ENCODE measurements at regions not wholly inside any gene's neighbourhood (a gene's known extent, or its start where the extent isn't known, plus 50 kb on each side); places are given as distances from the start of the nearest gene placed in this dataset.

DNA sequence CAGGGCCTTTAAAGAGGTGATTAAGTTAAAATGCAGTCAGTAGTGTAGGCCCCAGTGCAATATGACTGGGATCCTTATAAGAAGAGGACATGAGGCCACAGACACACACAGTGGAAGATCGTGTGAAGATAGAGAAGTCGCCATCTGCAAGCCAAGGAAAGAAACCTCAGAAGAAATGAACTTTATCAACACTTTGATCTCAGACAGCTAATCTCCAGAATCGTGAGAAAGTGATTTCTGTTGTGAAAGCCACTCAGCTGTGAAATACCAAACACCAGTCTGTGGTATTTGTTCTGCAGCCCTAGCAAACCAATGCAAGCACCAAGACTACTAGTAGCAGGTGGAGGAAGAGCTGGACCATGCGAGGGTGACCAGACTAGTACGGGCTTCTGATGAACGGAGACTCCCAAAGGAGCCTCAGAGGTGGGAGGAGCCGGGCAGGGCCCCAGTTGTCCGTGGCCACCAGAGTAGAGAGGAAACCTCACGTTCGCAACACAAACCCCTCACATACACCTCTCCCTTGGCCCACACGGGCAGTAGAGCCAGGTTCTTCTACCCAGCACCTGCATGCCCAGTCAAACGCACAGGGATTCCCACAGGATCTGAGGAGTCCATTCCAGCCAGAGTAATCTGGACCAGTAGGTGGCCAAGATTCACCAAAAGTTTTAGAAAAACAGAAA, 243.0 kb downstream of the TTC8 start (continued):
- TF ChIP-seq, protein P1, sequence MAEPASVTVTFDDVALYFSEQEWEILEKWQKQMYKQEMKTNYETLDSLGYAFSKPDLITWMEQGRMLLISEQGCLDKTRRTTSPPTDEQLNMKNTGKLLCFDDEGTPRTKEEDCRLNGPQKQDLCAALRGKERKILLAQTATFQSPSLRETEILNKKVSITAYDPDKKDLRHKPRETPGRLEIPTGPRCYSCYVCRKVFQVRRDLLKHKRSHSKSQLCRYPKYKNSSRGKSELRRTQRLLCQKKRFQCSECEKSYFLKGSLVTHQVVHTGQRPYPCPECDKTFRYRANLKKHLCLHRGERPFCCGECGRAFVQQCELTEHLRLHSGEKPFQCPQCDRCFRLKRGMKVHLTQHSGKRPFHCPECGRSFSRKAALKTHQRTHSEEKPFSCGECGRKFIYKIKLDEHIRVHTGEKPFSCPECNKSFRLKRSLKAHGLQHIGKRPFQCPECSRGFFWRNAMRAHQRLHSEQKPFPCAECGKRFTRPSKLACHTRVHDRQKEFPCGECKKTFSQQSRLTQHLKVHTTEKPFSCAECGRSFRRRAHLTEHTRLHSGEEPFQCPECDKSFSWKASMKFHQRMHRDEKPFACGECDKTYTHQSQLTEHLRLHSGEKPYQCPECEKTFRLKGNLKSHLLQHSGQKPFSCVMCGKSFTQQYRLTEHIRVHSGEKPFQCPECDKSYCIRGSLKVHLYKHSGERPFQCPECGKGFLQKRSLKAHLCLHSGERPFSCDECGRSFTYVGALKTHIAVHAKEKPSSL (CRISPR knock-in tag; conservative IDR thresholded peaks at IDR 0.05), result no peak
- TF ChIP-seq SMAD3 (CRISPR knock-in tag; IDR thresholded peaks at IDR 0.05; ENCODE audit: borderline replicate concordance) (no peak), TEAD1 (CRISPR knock-in tag; IDR thresholded peaks at IDR 0.05) (no peak), ZNF671 (CRISPR knock-in tag; IDR thresholded peaks at IDR 0.05) (no peak)

DNA sequence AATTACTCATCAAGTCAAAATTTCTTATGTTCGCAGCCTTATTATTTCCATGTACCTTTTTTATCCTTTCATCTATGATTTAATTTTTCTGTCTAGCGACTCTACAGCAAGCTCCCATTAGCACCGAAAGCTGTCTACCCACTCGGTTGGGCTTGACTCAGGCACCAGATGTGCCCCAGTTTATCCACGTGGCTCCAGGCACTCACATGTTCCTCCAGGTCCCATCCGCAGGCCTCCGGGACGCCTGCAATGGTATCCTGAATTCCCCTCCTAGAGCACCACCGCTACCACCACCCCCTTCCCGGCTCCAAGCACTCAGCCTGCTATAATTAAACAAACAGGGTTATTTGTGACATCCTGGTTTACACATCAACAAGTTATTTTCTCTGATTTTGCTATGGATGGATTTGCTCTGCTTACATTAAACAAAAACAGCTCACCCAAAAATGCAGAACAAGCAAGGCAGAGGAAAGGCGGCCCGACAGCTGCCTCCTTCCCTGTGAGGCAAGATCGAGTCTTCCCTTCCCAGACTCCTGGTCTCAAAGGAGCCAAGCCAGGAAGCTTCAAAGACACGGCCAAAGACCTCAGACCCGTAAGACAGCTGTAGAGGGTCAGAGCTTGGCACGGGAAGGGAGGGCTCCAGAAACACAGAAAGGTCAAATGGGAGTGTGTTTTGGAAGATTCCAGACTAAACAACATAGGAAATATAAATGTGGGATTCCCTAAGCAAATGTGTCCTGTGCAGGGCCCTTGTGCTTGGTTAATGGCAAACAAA, 253.8 kb downstream of the TTC8 start:
- H3K4me3 Mint-ChIP-seq, result no peak overlapping the region
- H3K4me1 Mint-ChIP-seq, result no peaks in the 10 kb centered on the region
- DNase-seq (ENCODE audit: low spot score) (no peak), ATAC-seq (no peak)
- H3K27ac Mint-ChIP-seq, result no peak overlapping the region
- POLR2A ChIA-PET, result no interaction called here
- CTCF ChIA-PET, result no interaction called here
- no peaks in the 10 kb centered on the region for H3K36me3 Mint-ChIP-seq
- H3K9me3 Mint-ChIP-seq, result peaks cover 12% of the 10 kb centered on the region
- H3K27me3 Mint-ChIP-seq (ENCODE audit: low read depth), result peaks cover 37% of the 10 kb centered on the region
- TF ChIP-seq, protein P2, sequence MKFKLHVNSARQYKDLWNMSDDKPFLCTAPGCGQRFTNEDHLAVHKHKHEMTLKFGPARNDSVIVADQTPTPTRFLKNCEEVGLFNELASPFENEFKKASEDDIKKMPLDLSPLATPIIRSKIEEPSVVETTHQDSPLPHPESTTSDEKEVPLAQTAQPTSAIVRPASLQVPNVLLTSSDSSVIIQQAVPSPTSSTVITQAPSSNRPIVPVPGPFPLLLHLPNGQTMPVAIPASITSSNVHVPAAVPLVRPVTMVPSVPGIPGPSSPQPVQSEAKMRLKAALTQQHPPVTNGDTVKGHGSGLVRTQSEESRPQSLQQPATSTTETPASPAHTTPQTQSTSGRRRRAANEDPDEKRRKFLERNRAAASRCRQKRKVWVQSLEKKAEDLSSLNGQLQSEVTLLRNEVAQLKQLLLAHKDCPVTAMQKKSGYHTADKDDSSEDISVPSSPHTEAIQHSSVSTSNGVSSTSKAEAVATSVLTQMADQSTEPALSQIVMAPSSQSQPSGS (CRISPR knock-in tag; IDR thresholded peaks at IDR 0.05; ENCODE audit: borderline replicate concordance, low read depth), result no peak
- TF ChIP-seq OVOL2 (CRISPR knock-in tag; IDR thresholded peaks at IDR 0.05; ENCODE audit: borderline replicate concordance), result no peak
- TF ChIP-seq, protein P3, sequence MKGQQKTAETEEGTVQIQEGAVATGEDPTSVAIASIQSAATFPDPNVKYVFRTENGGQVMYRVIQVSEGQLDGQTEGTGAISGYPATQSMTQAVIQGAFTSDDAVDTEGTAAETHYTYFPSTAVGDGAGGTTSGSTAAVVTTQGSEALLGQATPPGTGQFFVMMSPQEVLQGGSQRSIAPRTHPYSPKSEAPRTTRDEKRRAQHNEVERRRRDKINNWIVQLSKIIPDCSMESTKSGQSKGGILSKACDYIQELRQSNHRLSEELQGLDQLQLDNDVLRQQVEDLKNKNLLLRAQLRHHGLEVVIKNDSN (CRISPR knock-in tag; IDR thresholded peaks at IDR 0.05), result no peak
- TF ChIP-seq SMAD3 (CRISPR knock-in tag; IDR thresholded peaks at IDR 0.05; ENCODE audit: borderline replicate concordance), result no peak
- no peak for TF ChIP-seq GRHL2 (CRISPR knock-in tag; IDR thresholded peaks at IDR 0.05; ENCODE audit: insufficient replicate concordance, severe bottlenecking)
- TF ChIP-seq, protein P4, sequence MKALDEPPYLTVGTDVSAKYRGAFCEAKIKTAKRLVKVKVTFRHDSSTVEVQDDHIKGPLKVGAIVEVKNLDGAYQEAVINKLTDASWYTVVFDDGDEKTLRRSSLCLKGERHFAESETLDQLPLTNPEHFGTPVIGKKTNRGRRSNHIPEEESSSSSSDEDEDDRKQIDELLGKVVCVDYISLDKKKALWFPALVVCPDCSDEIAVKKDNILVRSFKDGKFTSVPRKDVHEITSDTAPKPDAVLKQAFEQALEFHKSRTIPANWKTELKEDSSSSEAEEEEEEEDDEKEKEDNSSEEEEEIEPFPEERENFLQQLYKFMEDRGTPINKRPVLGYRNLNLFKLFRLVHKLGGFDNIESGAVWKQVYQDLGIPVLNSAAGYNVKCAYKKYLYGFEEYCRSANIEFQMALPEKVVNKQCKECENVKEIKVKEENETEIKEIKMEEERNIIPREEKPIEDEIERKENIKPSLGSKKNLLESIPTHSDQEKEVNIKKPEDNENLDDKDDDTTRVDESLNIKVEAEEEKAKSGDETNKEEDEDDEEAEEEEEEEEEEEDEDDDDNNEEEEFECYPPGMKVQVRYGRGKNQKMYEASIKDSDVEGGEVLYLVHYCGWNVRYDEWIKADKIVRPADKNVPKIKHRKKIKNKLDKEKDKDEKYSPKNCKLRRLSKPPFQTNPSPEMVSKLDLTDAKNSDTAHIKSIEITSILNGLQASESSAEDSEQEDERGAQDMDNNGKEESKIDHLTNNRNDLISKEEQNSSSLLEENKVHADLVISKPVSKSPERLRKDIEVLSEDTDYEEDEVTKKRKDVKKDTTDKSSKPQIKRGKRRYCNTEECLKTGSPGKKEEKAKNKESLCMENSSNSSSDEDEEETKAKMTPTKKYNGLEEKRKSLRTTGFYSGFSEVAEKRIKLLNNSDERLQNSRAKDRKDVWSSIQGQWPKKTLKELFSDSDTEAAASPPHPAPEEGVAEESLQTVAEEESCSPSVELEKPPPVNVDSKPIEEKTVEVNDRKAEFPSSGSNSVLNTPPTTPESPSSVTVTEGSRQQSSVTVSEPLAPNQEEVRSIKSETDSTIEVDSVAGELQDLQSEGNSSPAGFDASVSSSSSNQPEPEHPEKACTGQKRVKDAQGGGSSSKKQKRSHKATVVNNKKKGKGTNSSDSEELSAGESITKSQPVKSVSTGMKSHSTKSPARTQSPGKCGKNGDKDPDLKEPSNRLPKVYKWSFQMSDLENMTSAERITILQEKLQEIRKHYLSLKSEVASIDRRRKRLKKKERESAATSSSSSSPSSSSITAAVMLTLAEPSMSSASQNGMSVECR (CRISPR knock-in tag; IDR thresholded peaks at IDR 0.05; ENCODE audit: borderline replicate concordance), result no peak
- TF ChIP-seq RELA (CRISPR knock-in tag; IDR thresholded peaks at IDR 0.05; ENCODE audit: borderline replicate concordance), result no peak
- no peak for TF ChIP-seq GTF2I (CRISPR knock-in tag; conservative IDR thresholded peaks at IDR 0.05)
- no peak for TF ChIP-seq ZNF121 (CRISPR knock-in tag; IDR thresholded peaks at IDR 0.05)
- no peak for TF ChIP-seq MYBL2 (CRISPR knock-in tag; IDR thresholded peaks at IDR 0.05)
- no peak for TF ChIP-seq NFE2L1 (CRISPR knock-in tag; IDR thresholded peaks at IDR 0.05)
- TF ChIP-seq ELF4 (CRISPR knock-in tag; IDR thresholded peaks at IDR 0.05; ENCODE audit: low read depth), result no peak
- TF ChIP-seq, protein P5, sequence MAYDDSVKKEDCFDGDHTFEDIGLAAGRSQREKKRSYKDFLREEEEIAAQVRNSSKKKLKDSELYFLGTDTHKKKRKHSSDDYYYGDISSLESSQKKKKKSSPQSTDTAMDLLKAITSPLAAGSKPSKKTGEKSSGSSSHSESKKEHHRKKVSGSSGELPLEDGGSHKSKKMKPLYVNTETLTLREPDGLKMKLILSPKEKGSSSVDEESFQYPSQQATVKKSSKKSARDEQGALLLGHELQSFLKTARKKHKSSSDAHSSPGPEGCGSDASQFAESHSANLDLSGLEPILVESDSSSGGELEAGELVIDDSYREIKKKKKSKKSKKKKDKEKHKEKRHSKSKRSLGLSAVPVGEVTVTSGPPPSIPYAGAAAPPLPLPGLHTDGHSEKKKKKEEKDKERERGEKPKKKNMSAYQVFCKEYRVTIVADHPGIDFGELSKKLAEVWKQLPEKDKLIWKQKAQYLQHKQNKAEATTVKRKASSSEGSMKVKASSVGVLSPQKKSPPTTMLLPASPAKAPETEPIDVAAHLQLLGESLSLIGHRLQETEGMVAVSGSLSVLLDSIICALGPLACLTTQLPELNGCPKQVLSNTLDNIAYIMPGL (CRISPR knock-in tag; IDR thresholded peaks at IDR 0.05), result no peak
- TF ChIP-seq NR1H2 (CRISPR knock-in tag; IDR thresholded peaks at IDR 0.05), result no peak
- no peak for TF ChIP-seq TP53 (CRISPR knock-in tag; IDR thresholded peaks at IDR 0.05)
- TF ChIP-seq, protein P1 (CRISPR knock-in tag; conservative IDR thresholded peaks at IDR 0.05), result no peak
